Fibroblast of peridontal ligament (primary cell): ENCODE measurements at regions not wholly inside any gene's neighbourhood (a gene's known extent, or its start where the extent isn't known, plus 50 kb on each side); places are given as distances from the start of the nearest gene placed in this dataset.
A peak's percentile ranks its signal among the peaks of the same experiment; 100 is the strongest.

Experiments used
- DNase-seq: peaks from one replicate; pipeline ENCODE4 v3.0.0-alpha.2; 2010; ENCODE audit errors: extremely low read depth

- DNase-seq: no peak
These were observed 83.9 kb upstream of the IRX3 start for GRCh38 chr16:54370278-54371040.

- no peak for DNase-seq
These were observed 83.3 kb upstream of the IRX3 start for GRCh38 chr16:54369861-54370260.

GRCh38 chr16:54366943-54367342, 80.4 kb upstream of the IRX3 start:
- DNase-seq: no peak

- DNase-seq: no peak
These were observed 79.5 kb upstream of the IRX3 start for GRCh38 chr16:54365990-54366634.

GRCh38 chr16:54363766-54364165, 77.2 kb upstream of the IRX3 start:
- no peak for DNase-seq

GRCh38 chr16:54362591-54363206, 76.1 kb upstream of the IRX3 start:
- DNase-seq: no peak

- DNase-seq: no peak
These were observed 74.7 kb upstream of the IRX3 start for GRCh38 chr16:54361246-54361645.

GRCh38 chr16:54360681-54361080, 74.1 kb upstream of the IRX3 start:
- peak; percentile 38 for DNase-seq

GRCh38 chr16:54359555-54359954, 73.0 kb upstream of the IRX3 start:
- no peak for DNase-seq

- DNase-seq: no peak
These were observed 72.5 kb upstream of the IRX3 start for GRCh38 chr16:54359081-54359480.

GRCh38 chr16:54356391-54356790, 69.8 kb upstream of the IRX3 start:
- no peak for DNase-seq

GRCh38 chr16:54355251-54355650, 68.7 kb upstream of the IRX3 start:
- peak; percentile 73 for DNase-seq

GRCh38 chr16:54353097-54353496, 66.5 kb upstream of the IRX3 start:
- no peak for DNase-seq

- DNase-seq: no peak
These were observed 64.6 kb upstream of the IRX3 start for GRCh38 chr16:54351171-54351570.

- DNase-seq: no peak
These were observed 61.4 kb upstream of the IRX3 start for GRCh38 chr16:54347961-54348360.

- DNase-seq: peak; percentile 54
These were observed 59.5 kb upstream of the IRX3 start for GRCh38 chr16:54346041-54346440.

GRCh38 chr16:54344646-54345630, 58.4 kb upstream of the IRX3 start:
- DNase-seq: no peak

GRCh38 chr16:54342966-54343365, 56.4 kb upstream of the IRX3 start:
- peak; percentile 51 for DNase-seq

GRCh38 chr16:54341892-54342776, 55.5 kb upstream of the IRX3 start:
- DNase-seq: peak; percentile 64

- DNase-seq: no peak
These were observed 53.9 kb upstream of the IRX3 start for GRCh38 chr16:54340531-54340930.
